ENCODE measurements at regions not wholly inside any gene's neighbourhood (a gene's known extent, or its start where the extent isn't known, plus 50 kb on each side); places are given as distances from the start of the nearest gene placed in this dataset.
"Not testable (repeated sequence)": the region's sequence is repeated elsewhere in the genome, so short reads cannot be mapped to it uniquely, and the experiment has no call there.

- DNase-seq (ENCODE audit: extremely low spot score) = no peak
- WGBS = 65% methylated on average over 4 of the region's 6 CpGs
- no peak overlapping the region for H3K4me3 ChIP-seq
- no peak overlapping the region for H3K27ac ChIP-seq (replicated peaks in 1 of 4)
- H3K27me3 ChIP-seq = peaks cover 0 to 25% (median 1%) of the 10 kb centered on the region in 4 donors
- no peaks in the 10 kb centered on the region for H3K9me3 ChIP-seq
- TF ChIP-seq POLR2AphosphoS5 (IDR thresholded peaks at IDR 0.05) (no peak), POLR2A (IDR thresholded peaks at IDR 0.05; ENCODE audit: low read depth) (no peak), EP300 (IDR thresholded peaks at IDR 0.05) (no peak), CTCF (IDR thresholded peaks at IDR 0.05) (no peak)
- H3K4me1 ChIP-seq = no peaks in the 10 kb centered on the region
- intact Hi-C loops (cut with DNase I) = no loop called here
- H3K36me3 ChIP-seq = no peaks in the 10 kb centered on the region
Measured at GRCh38 chr1:157269656-157270375, 131.6 kb upstream of the ETV3 start.

DNA sequence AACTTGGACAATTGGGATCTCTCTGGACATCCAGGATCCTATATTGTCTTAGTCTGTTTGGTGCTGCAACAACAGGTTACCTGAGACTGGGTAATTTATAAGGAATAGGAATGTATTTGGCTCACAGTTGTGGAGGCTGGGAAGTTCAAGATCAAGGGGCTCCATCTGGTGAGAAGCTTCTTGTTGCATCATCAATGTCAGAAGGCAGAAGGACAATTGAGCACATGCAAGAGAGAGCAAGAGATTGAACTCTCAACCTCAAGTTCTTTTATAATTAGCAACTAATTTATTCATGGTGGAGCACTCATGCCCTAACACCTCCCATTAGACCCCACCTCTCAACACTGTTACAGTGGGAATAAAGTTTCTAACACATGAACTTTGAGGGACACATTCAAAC, 124.7 kb upstream of the ETV3 start:
- Histone ChIP-seq H3K4me1 (no peaks in the 10 kb centered on the region), H3K36me3 (no peaks in the 10 kb centered on the region), H3K4me3 (no peak overlapping the region), H3K27me3 (no peaks in the 10 kb centered on the region), H3K27ac (replicated peaks in 1 of 4) (no peak overlapping the region), H3K9me3 (no peaks in the 10 kb centered on the region)
- DNase-seq (ENCODE audit: extremely low spot score) = no peak
- no peak for TF ChIP-seq POLR2AphosphoS5 (IDR thresholded peaks at IDR 0.05)
- no peak for TF ChIP-seq CTCF (IDR thresholded peaks at IDR 0.05)
- TF ChIP-seq EP300 (IDR thresholded peaks at IDR 0.05) = no peak
- TF ChIP-seq POLR2A (IDR thresholded peaks at IDR 0.05; ENCODE audit: low read depth) = no peak
- intact Hi-C loops (cut with DNase I) = no loop called here

GRCh38 chr1:157262422-157262821, 124.2 kb upstream of the ETV3 start:
- intact Hi-C loops (cut with DNase I) = no loop called here
- H3K9me3 ChIP-seq = no peaks in the 10 kb centered on the region
- TF ChIP-seq CTCF (IDR thresholded peaks at IDR 0.05) (no peak), POLR2A (IDR thresholded peaks at IDR 0.05; ENCODE audit: low read depth) (no peak), EP300 (IDR thresholded peaks at IDR 0.05) (no peak), POLR2AphosphoS5 (IDR thresholded peaks at IDR 0.05) (no peak)
- WGBS = 40% methylated on average over 2 of the region's 2 CpGs
- no peaks in the 10 kb centered on the region for H3K4me1 ChIP-seq
- no peak overlapping the region for H3K27ac ChIP-seq (replicated peaks in 1 of 4)
- H3K27me3 ChIP-seq = no peaks in the 10 kb centered on the region
- no peak for DNase-seq (ENCODE audit: extremely low spot score)
- no peaks in the 10 kb centered on the region for H3K36me3 ChIP-seq
- no peak overlapping the region for H3K4me3 ChIP-seq

DNA sequence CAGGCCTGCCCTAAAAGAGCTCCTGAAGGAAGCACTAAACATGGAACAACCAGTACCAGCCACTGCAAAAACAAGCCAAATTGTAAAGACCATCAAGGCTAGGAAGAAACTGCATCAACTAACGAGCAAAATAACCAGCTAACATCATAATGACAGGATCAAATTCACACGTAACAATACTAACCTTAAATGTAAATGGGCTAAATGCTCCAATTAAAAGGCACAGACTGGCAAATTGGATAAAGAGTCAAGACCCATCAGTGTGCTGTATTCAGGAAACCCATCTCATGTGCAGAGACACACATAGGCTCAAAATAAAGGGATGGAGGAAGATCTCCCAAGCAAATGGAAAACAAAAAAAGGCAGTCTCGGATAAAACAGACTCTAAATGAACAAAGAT, 117.7 kb upstream of the ETV3 start:
- peaks cover 0 to 17% (median 6%) of the 10 kb centered on the region in 4 donors for H3K9me3 ChIP-seq
- 68% methylated on average over 2 of the region's 3 CpGs for WGBS
- H3K27me3 ChIP-seq; H3K36me3 ChIP-seq; DNase-seq (ENCODE audit: extremely low spot score); H3K4me3 ChIP-seq; H3K4me1 ChIP-seq; intact Hi-C loops (cut with DNase I); H3K27ac ChIP-seq (replicated peaks in 1 of 4): not testable (repeated sequence)

- 81% methylated on average over 3 of the region's 3 CpGs for WGBS
- intact Hi-C loops (cut with DNase I); H3K4me3 ChIP-seq: not testable (repeated sequence)
Measured at GRCh38 chr1:157254183-157254582, 116.0 kb upstream of the ETV3 start.

DNA sequence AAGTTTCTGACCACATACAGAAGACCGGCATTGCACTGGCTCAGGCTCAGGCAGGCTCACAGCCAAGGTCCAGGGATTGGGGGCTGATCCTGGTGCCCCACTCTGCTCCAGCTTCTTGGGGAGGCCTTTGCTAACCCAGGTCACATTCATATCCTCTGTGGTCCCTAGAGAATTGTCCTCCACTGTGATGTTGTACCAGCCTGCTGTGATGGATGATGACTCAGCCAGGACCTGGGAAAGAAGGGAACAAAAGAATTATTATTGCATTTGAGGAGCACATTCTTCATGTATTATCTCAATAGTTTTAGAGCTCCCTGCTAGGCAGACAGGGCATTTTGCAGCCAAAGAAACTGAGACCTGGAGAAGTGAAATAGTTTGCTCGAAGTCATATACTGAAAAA, 114.3 kb upstream of the ETV3 start:
- no peaks in the 10 kb centered on the region for H3K27me3 ChIP-seq
- intact Hi-C loops (cut with DNase I) = no loop called here
- no peak overlapping the region for H3K4me3 ChIP-seq
- no peaks in the 10 kb centered on the region for H3K4me1 ChIP-seq
- H3K36me3 ChIP-seq = no peaks in the 10 kb centered on the region
- DNase-seq (ENCODE audit: extremely low spot score) = no peak
- peaks cover 0 to 17% (median 6%) of the 10 kb centered on the region in 4 donors for H3K9me3 ChIP-seq
- 91% methylated on average over 2 of the region's 2 CpGs for WGBS
- H3K27ac ChIP-seq (replicated peaks in 1 of 4) = no peak overlapping the region
- TF ChIP-seq POLR2AphosphoS5 (IDR thresholded peaks at IDR 0.05) (no peak), EP300 (IDR thresholded peaks at IDR 0.05) (no peak), POLR2A (IDR thresholded peaks at IDR 0.05; ENCODE audit: low read depth) (no peak), CTCF (IDR thresholded peaks at IDR 0.05) (no peak)

More at GRCh38 chr1:157254183-157254582, 116.0 kb upstream of the ETV3 start:
- not testable (repeated sequence) for H3K4me1 ChIP-seq; DNase-seq (ENCODE audit: extremely low spot score); H3K36me3 ChIP-seq; H3K27me3 ChIP-seq; H3K27ac ChIP-seq (replicated peaks in 1 of 4)
- H3K9me3 ChIP-seq = peaks cover 0 to 17% (median 6%) of the 10 kb centered on the region in 4 donors
